Cardiac muscle cell (in vitro differentiated cells and primary cell): ENCODE measurements at regions not wholly inside any gene's neighbourhood (a gene's known extent, or its start where the extent isn't known, plus 50 kb on each side); places are given as distances from the start of the nearest gene placed in this dataset.

Source experiments
- DNase-seq, 2 donors: peaks; one replicate each; pipeline versions ENCODE4 v3.0.0 to v3.0.0-alpha.2; 2010 to 2017; ENCODE audit warnings: low read depth in 1 of 2, low spot score in 1 of 2
- H3K27ac ChIP-seq: fragments of 200-600 bp; sonication (generic); 2 replicates; pipeline ENCODE4 v1.5.1; 2016
- H3K27me3 ChIP-seq: fragments of 200-600 bp; sonication (generic); 2 replicates; pipeline ENCODE4 v1.6.0; 2016; ENCODE audit warnings: control low read depth
- H3K36me3 ChIP-seq: fragments of 200-600 bp; sonication (generic); 2 replicates; pipeline ENCODE4 v1.5.1; 2016; ENCODE audit warnings: control low read depth
- H3K4me1 ChIP-seq: fragments of 200-600 bp; sonication (generic); 2 replicates; pipeline ENCODE4 v1.8.1; 2017; ENCODE audit warnings: low read depth, mild to moderate bottlenecking, mixed run types
- H3K4me3 ChIP-seq: fragments of 200-600 bp; sonication (generic); 2 replicates; pipeline ENCODE4 v1.5.1; 2016; ENCODE audit warnings: mild to moderate bottlenecking
- H3K9me3 ChIP-seq: fragments of 200-600 bp; sonication (generic); 2 replicates; pipeline ENCODE4 v1.5.1; 2017; ENCODE audit warnings: low read depth, mild to moderate bottlenecking, control low read depth
- TF ChIP-seq, protein P1 (sequence below): IDR thresholded peaks from 2 replicates; pipeline ENCODE4 v1.5.1; 2012; ENCODE audit warnings: low read depth, mild to moderate bottlenecking, low read length

- no peak overlapping the region for H3K4me3 ChIP-seq
- no peaks in the 10 kb centered on the region for H3K4me1 ChIP-seq
- no peaks in the 10 kb centered on the region for H3K36me3 ChIP-seq
- H3K27ac ChIP-seq, result no peak overlapping the region
- H3K9me3 ChIP-seq, result no peaks in the 10 kb centered on the region
- TF ChIP-seq, protein P1, sequence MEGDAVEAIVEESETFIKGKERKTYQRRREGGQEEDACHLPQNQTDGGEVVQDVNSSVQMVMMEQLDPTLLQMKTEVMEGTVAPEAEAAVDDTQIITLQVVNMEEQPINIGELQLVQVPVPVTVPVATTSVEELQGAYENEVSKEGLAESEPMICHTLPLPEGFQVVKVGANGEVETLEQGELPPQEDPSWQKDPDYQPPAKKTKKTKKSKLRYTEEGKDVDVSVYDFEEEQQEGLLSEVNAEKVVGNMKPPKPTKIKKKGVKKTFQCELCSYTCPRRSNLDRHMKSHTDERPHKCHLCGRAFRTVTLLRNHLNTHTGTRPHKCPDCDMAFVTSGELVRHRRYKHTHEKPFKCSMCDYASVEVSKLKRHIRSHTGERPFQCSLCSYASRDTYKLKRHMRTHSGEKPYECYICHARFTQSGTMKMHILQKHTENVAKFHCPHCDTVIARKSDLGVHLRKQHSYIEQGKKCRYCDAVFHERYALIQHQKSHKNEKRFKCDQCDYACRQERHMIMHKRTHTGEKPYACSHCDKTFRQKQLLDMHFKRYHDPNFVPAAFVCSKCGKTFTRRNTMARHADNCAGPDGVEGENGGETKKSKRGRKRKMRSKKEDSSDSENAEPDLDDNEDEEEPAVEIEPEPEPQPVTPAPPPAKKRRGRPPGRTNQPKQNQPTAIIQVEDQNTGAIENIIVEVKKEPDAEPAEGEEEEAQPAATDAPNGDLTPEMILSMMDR, result no peak
- no peaks in the 10 kb centered on the region for H3K27me3 ChIP-seq
- DNase-seq, result peak in 1 of 2 donors; percentile 44
Observed at GRCh38 chr3:190747571-190747970, 114.9 kb downstream of the GMNC start.

DNA sequence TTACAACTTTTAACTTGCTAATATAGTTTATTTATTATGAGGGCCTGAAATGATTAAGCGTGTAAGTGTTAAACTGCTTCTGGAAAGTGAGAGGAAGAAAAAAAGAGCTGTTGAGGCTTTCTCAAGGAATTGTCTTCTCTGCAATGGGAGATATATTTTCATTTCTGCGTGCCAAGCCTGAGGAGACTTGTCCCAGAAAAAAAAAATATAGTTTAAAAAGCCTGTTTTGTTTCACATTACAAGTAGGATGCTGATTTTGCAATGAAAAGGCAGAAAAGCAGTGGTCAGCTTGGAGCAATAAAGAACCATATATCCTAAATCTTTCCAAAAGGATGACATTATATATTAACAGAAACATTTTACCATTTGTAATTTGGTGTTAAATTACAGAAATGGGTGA lies 115.5 kb downstream of the GMNC start:
- no peak overlapping the region for H3K27ac ChIP-seq
- TF ChIP-seq, protein P1, result no peak
- no peaks in the 10 kb centered on the region for H3K36me3 ChIP-seq
- no peak overlapping the region for H3K4me3 ChIP-seq
- no peak for DNase-seq
- H3K4me1 ChIP-seq, result no peaks in the 10 kb centered on the region
- no peaks in the 10 kb centered on the region for H3K27me3 ChIP-seq
- H3K9me3 ChIP-seq, result no peaks in the 10 kb centered on the region

DNA sequence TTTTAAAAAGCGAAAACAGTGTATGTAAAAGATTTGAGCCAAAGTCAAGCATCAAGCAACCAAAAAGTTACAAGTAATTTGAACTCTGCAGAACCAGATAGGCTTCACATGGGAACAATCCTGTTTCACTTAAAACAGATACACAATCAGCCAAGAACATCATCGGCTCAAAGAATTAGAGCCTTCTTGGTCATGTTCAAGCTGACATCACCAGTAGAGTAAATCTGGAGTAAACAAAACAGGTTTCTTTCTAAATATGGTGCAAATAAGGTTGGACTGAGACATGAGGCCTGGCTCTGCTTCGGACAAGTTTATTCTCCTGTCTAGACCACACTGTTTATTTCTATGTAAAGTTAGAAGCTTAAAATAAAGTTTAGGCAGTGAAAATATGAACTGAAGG lies 116.0 kb downstream of the GMNC start:
- TF ChIP-seq, protein P1, result no peak
- Histone ChIP-seq H3K4me1 (no peaks in the 10 kb centered on the region), H3K27ac (no peak overlapping the region), H3K4me3 (no peak overlapping the region), H3K9me3 (no peaks in the 10 kb centered on the region), H3K36me3 (no peaks in the 10 kb centered on the region), H3K27me3 (no peaks in the 10 kb centered on the region)
- DNase-seq, result no peak

DNA sequence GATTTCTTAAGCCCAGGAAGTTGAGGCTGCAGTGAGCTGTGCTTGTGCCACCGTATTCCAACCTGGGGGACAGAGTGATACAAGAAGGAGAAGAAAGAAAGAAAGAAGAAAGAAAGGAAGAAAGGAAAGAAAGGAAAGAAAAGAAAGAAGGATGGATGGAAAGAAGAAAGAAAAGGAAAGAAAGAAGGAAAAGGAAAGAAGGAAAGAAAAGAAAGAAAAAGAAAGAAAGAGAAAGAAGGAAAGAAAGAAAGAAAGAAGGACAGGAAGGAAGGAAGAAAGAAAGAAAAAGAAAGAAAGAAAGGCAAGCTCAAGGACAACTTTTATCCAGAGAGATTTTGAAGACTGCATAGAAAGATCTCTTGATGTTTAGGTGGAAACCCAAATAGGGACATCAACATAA lies 120.7 kb downstream of the GMNC start:
- Histone ChIP-seq H3K9me3 (no peaks in the 10 kb centered on the region), H3K27ac (no peak overlapping the region), H3K36me3 (no peaks in the 10 kb centered on the region), H3K4me1 (no peaks in the 10 kb centered on the region), H3K27me3 (no peaks in the 10 kb centered on the region), H3K4me3 (no peak overlapping the region)
- TF ChIP-seq, protein P1, result no peak
- DNase-seq, result no peak

DNA sequence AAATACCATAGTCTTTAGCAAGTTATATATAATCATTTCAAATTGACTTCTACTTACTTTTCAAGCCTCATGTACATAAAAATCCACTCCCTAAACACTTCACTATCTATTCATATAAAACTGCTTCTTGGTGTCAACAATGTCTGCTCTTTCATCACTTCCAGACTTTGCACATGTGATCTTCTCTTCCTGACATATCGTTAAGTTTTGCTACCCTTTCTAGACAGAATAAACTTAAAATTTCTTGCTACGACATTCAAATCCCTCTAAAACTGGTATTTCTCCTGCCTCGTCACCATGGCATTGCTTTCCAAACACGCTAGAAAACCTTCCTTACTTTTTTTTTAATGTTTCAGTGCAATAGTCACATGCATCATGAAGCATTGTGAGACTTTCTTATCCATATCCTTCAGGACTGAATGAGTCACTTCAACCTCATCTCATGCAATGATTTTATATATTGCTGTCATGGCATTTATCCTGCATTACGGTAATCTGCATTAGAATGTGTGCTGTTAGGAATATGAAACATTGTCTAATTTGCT lies 122.8 kb downstream of the GMNC start:
- no peaks in the 10 kb centered on the region for H3K36me3 ChIP-seq
- no peaks in the 10 kb centered on the region for H3K9me3 ChIP-seq
- H3K27ac ChIP-seq, result no peak overlapping the region
- DNase-seq, result peak in 1 of 2 donors; percentile 30
- no peaks in the 10 kb centered on the region for H3K27me3 ChIP-seq
- TF ChIP-seq, protein P1, result no peak
- H3K4me3 ChIP-seq, result no peak overlapping the region
- H3K4me1 ChIP-seq, result no peaks in the 10 kb centered on the region
